AG09309 (cell line): ENCODE measurements at regions not wholly inside any gene's neighbourhood (a gene's known extent, or its start where the extent isn't known, plus 50 kb on each side); places are given as distances from the start of the nearest gene placed in this dataset.
"Not testable (repeated sequence)": the region's sequence is repeated elsewhere in the genome, so short reads cannot be mapped to it uniquely, and the experiment has no call there.

Experiments
- DNase-seq: peaks from one replicate; pipeline ENCODE4 v3.0.0-alpha.2; 2010; ENCODE audit warnings: low read depth
- H3K4me3 ChIP-seq: 2 replicates; pipeline ENCODE4 v1.5.1; 2011; ENCODE audit warnings: mild to moderate bottlenecking, low read depth, low read length, moderate library complexity; ENCODE audit not compliant: control insufficient read depth
- CTCF ChIP-seq: IDR thresholded peaks from 2 replicates; pipeline ENCODE4 v1.5.1; 2011; ENCODE audit warnings: mild to moderate bottlenecking, low read depth, low read length, inconsistent platforms; ENCODE audit not compliant: insufficient read depth, control insufficient read depth; ENCODE audit errors: missing control alignments

- DNase-seq: no peak
- no peak overlapping the region for H3K4me3 ChIP-seq
- no peak for TF ChIP-seq CTCF
Measured at GRCh38 chr20:19835533-19836222, 77.6 kb downstream of the RIN2 start.

GRCh38 chr20:19838468-19838867 lies 80.4 kb downstream of the RIN2 start:
- no peak for DNase-seq
- TF ChIP-seq CTCF: no peak
- H3K4me3 ChIP-seq: no peak overlapping the region

GRCh38 chr20:19839053-19839452 lies 81.0 kb downstream of the RIN2 start:
- TF ChIP-seq CTCF: no peak
- DNase-seq: no peak
- no peak overlapping the region for H3K4me3 ChIP-seq

- no peak for DNase-seq
- H3K4me3 ChIP-seq: no peak overlapping the region
- no peak for TF ChIP-seq CTCF
Measured at GRCh38 chr20:19840111-19840710, 82.2 kb downstream of the RIN2 start.

- H3K4me3 ChIP-seq: no peak overlapping the region
- TF ChIP-seq CTCF: no peak
- DNase-seq: no peak
Measured at GRCh38 chr20:19841740-19842139, 83.7 kb downstream of the RIN2 start.

- not testable (repeated sequence) for H3K4me3 ChIP-seq, DNase-seq
Measured at GRCh38 chr20:19844850-19845249, 86.8 kb downstream of the RIN2 start.

GRCh38 chr20:19847383-19847782 lies 89.3 kb downstream of the RIN2 start:
- no peak overlapping the region for H3K4me3 ChIP-seq
- TF ChIP-seq CTCF: no peak
- no peak for DNase-seq
